PC-3 (cell line): ENCODE measurements at regions not wholly inside any gene's neighbourhood (a gene's known extent, or its start where the extent isn't known, plus 50 kb on each side); places are given as distances from the start of the nearest gene placed in this dataset.

ENCODE experiments used
- ATAC-seq: fragments of 200-7000 bp; cut with Tn5 transposase; 2 replicates; pipeline ENCODE4 v1.9.1; 2020; ENCODE audit warnings: mild to moderate bottlenecking, moderate library complexity
- BruUV-seq: library from RNA; stranded (reverse); fragments of 400-500 nt; replicated peaks from 2 replicates; lab custom pipeline; 2021; lab: Mats Ljungman, UMichigan
- CTCF ChIA-PET: fragments of 300-600 bp; sonication (Branson Sonifier 250); formaldehyde crosslinking; loops from one replicate; lab custom pipeline; 2022; ENCODE audit warnings: antibody characterized with exemption; lab: Charles Lee
- POLR2A ChIA-PET: fragments of 300-600 bp; sonication (Branson Sonifier 250); formaldehyde crosslinking; loops from one replicate; lab custom pipeline; 2022; ENCODE audit warnings: antibody characterized with exemption; ENCODE audit not compliant: unreplicated experiment; lab: Charles Lee
- DNase-seq: peaks from one replicate; pipeline ENCODE4 v3.0.0-alpha.2; 2015
- H2AFZ ChIP-seq: fragments of 300-600 bp; sonication (generic); 2 replicates; pipeline ENCODE4 v1.6.0; 2016; ENCODE audit warnings: antibody characterized with exemption, low read length
- H3F3A ChIP-seq: fragments of 300-600 bp; sonication (generic); one replicate; pipeline ENCODE4 v1.6.0; 2017; ENCODE audit warnings: antibody characterized with exemption, low read length, control low read depth, mild to moderate bottlenecking; ENCODE audit not compliant: unreplicated experiment
- H3K27ac ChIP-seq: fragments of 300-600 bp; sonication (generic); 2 replicates; pipeline ENCODE4 v1.5.1; 2016; ENCODE audit warnings: mild to moderate bottlenecking, low read length
- H3K27me3 ChIP-seq: fragments of 300-600 bp; sonication (generic); 2 replicates; pipeline ENCODE4 v1.6.1; 2016; ENCODE audit warnings: low read length, mixed read lengths
- H3K36me3 ChIP-seq: fragments of 300-600 bp; sonication (generic); 2 replicates; pipeline ENCODE4 v1.6.1; 2016; ENCODE audit warnings: low read depth, mixed run types, low read length, mixed read lengths
- H3K4me1 ChIP-seq: fragments of 300-600 bp; sonication (generic); 2 replicates; pipeline ENCODE4 v1.5.1; 2016; ENCODE audit warnings: low read length; ENCODE audit not compliant: insufficient read depth
- H3K4me2 ChIP-seq: fragments of 300-600 bp; sonication (generic); 2 replicates; pipeline ENCODE4 v1.6.0; 2016; ENCODE audit warnings: low read length
- H3K4me3 ChIP-seq: fragments of 300-600 bp; sonication (generic); 2 replicates; pipeline ENCODE4 v1.5.1; 2016; ENCODE audit warnings: mild to moderate bottlenecking, low read length, mixed read lengths
- H3K79me2 ChIP-seq: fragments of 300-600 bp; sonication (generic); 2 replicates; pipeline ENCODE4 v1.6.1; 2017; ENCODE audit warnings: low read length, mixed read lengths
- H3K9ac ChIP-seq: fragments of 300-600 bp; sonication (generic); 2 replicates; pipeline ENCODE4 v1.6.0; 2016; ENCODE audit warnings: mild to moderate bottlenecking, low read length
- H3K9me2 ChIP-seq: fragments of 300-600 bp; sonication (generic); replicated peaks from 2 replicates; pipeline ENCODE4 v1.6.1; 2016; ENCODE audit warnings: mixed run types, low read length, mixed read lengths
- H3K9me3 ChIP-seq: fragments of 300-600 bp; sonication (generic); 2 replicates; pipeline ENCODE4 v1.6.1; 2016; ENCODE audit warnings: low read length, mixed read lengths
- H4K20me1 ChIP-seq: fragments of 300-600 bp; sonication (generic); 2 replicates; pipeline ENCODE4 v1.6.1; 2016; ENCODE audit warnings: low read length, mixed read lengths
- CTCF ChIP-seq: fragments of 300-600 bp; sonication (generic); conservative IDR thresholded peaks from 2 replicates; pipeline ENCODE4 v1.5.1; 2017; ENCODE audit warnings: antibody characterized with exemption, low read depth, mild to moderate bottlenecking, low read length
- EZH2 ChIP-seq: fragments of 300-600 bp; sonication (generic); IDR thresholded peaks from one replicate; pipeline ENCODE4 v1.6.1; 2017; ENCODE audit warnings: antibody characterized with exemption, mild to moderate bottlenecking, low read length; ENCODE audit not compliant: unreplicated experiment
- EZH2phosphoT487 ChIP-seq: fragments of 300-600 bp; sonication (generic); IDR thresholded peaks from 2 replicates; pipeline ENCODE4 v1.6.1; 2018; ENCODE audit warnings: mild to moderate bottlenecking, antibody characterized with exemption, low read length, borderline replicate concordance
- intact Hi-C: fragments of 100-400 bp; cut with micrococcal nuclease; formaldehyde crosslinking; loops from 2 replicates; pipeline ENCODE4 v1.9.0; 2023

- POLR2A ChIA-PET, result no interaction called here
- Histone ChIP-seq H3K4me1 (peaks cover 63% of the 10 kb centered on the region), H3K79me2 (no peaks in the 10 kb centered on the region), H3K4me3 (peak overlapping the region; percentile 34), H2AFZ (0 out of 2 replicates have a peak overlapping the region, but pooled peaks have one; percentile 20), H3F3A (peaks cover 7% of the 10 kb centered on the region), H3K9me3 (no peaks in the 10 kb centered on the region), H4K20me1 (no peaks in the 10 kb centered on the region), H3K9ac (peak overlapping the region; percentile 57), H3K4me2 (peak overlapping the region; percentile 81), H3K27ac (peak overlapping the region; percentile 93), H3K36me3 (0 out of 2 replicates have a peak, but pooled peaks cover under 1% of the 10 kb centered on the region), H3K9me2 (no peaks in the 10 kb centered on the region), H3K27me3 (no peaks in the 10 kb centered on the region)
- peak; percentile 83 for ATAC-seq
- CTCF ChIA-PET, result no interaction called here
- no TSS peak for BruUV-seq
- TF ChIP-seq CTCF (no peak), EZH2phosphoT487 (no peak), EZH2 (no peak)
- intact Hi-C loops, result no loop called here
- peak; percentile 86 for DNase-seq
Observed at GRCh38 chr6:71404145-71404966, 115.7 kb downstream of the OGFRL1 start.

- CTCF ChIA-PET, result no interaction called here
- Histone ChIP-seq H3K4me2 (peak overlapping the region; percentile 81), H3K9ac (no peak overlapping the region)
Observed at GRCh38 chr6:71404967-71405278, 116.3 kb downstream of the OGFRL1 start.

More at GRCh38 chr6:71404967-71405278, 116.3 kb downstream of the OGFRL1 start:
- no peaks in the 10 kb centered on the region for H4K20me1 ChIP-seq
- H3K9me2 ChIP-seq, result no peaks in the 10 kb centered on the region
- H2AFZ ChIP-seq, result no peak overlapping the region
- peak overlapping the region; percentile 93 for H3K27ac ChIP-seq
- H3K79me2 ChIP-seq, result no peaks in the 10 kb centered on the region
- POLR2A ChIA-PET, result no interaction called here
- no peaks in the 10 kb centered on the region for H3K27me3 ChIP-seq
- intact Hi-C loops, result no loop called here
- DNase-seq (no peak), ATAC-seq (no peak)
- H3K36me3 ChIP-seq, result 0 out of 2 replicates have a peak, but pooled peaks cover 5% of the 10 kb centered on the region
- peaks cover 7% of the 10 kb centered on the region for H3F3A ChIP-seq
- TF ChIP-seq EZH2 (no peak), CTCF (no peak), EZH2phosphoT487 (no peak)
- H3K4me3 ChIP-seq, result no peak overlapping the region
- peaks cover 58% of the 10 kb centered on the region for H3K4me1 ChIP-seq
- BruUV-seq, result no TSS peak
- H3K9me3 ChIP-seq, result no peaks in the 10 kb centered on the region
